Liver (tissue), 8 donors: ENCODE measurements at regions not wholly inside any gene's neighbourhood (a gene's known extent, or its start where the extent isn't known, plus 50 kb on each side); places are given as distances from the start of the nearest gene placed in this dataset.

Source experiments
- DNase-seq: peaks from one replicate; pipeline ENCODE4 v3.0.0-alpha.2; 2017; ENCODE audit warnings: low spot score
- H3K27ac ChIP-seq, 2 donors: one replicate each; pipeline ENCODE4 v1.7.0; 2013; ENCODE audit warnings: inconsistent platforms in 2 of 2, low read length in 2 of 2, control low read depth in 1 of 2, low read depth in 1 of 2, mild to moderate bottlenecking in 1 of 2
- H3K27me3 ChIP-seq, 4 donors: one replicate each; pipeline versions ENCODE4 v1.6.1 to v1.7.0; 2013; ENCODE audit warnings: low read length in 3 of 4, inconsistent platforms in 1 of 4, mild to moderate bottlenecking in 1 of 4, moderate library complexity in 1 of 4; ENCODE audit not compliant: control insufficient read depth in 4 of 4, insufficient read depth in 4 of 4
- H3K36me3 ChIP-seq, 4 donors: one replicate each; pipeline versions ENCODE4 v1.6.1 to v1.7.0; 2013; ENCODE audit warnings: low read length in 3 of 4, mild to moderate bottlenecking in 3 of 4, low read depth in 1 of 4, moderate library complexity in 1 of 4; ENCODE audit not compliant: control insufficient read depth in 4 of 4, insufficient read depth in 3 of 4
- H3K4me1 ChIP-seq, 4 donors: one replicate each; pipeline versions ENCODE4 v1.6.1 to v1.7.0; 2013; ENCODE audit warnings: low read length in 3 of 4, mild to moderate bottlenecking in 3 of 4, moderate library complexity in 1 of 4; ENCODE audit not compliant: control insufficient read depth in 4 of 4, insufficient read depth in 4 of 4
- H3K4me3 ChIP-seq, 3 donors: one replicate each; pipeline versions ENCODE4 v1.6.1 to v1.7.0; 2013; ENCODE audit warnings: low read length in 3 of 3, control low read depth in 1 of 3, low read depth in 1 of 3, mild to moderate bottlenecking in 1 of 3
- H3K9ac ChIP-seq, 2 donors: one replicate each; pipeline ENCODE4 v1.7.0; 2013; ENCODE audit warnings: low read length in 2 of 2, mild to moderate bottlenecking in 2 of 2, moderate library complexity in 2 of 2, control low read depth in 1 of 2, low read depth in 1 of 2
- H3K9me3 ChIP-seq, 4 donors: one replicate each; pipeline versions ENCODE4 v1.6.1 to v1.7.0; 2013; ENCODE audit warnings: low read length in 3 of 4; ENCODE audit not compliant: control insufficient read depth in 4 of 4
- ATF3 ChIP-seq: IDR thresholded peaks from 2 replicates; pipeline ENCODE4 v1.6.1; 2016; ENCODE audit warnings: antibody characterized with exemption
- CTCF ChIP-seq: fragments of 150-350 bp; IDR thresholded peaks from 2 replicates; pipeline ENCODE4 v1.5.1; 2017; ENCODE audit warnings: improper control_type of control experiment, low read depth, low read length; ENCODE audit not compliant: missing input control
- EGR1 ChIP-seq, 2 donors: IDR thresholded peaks; 2 replicates each; pipeline ENCODE4 v1.6.1; 2016 to 2018; ENCODE audit warnings: antibody characterized with exemption in 2 of 2, low read depth in 2 of 2
- FOXA1 ChIP-seq: IDR thresholded peaks from 2 replicates; pipeline ENCODE4 v1.6.1; 2016; ENCODE audit warnings: antibody characterized with exemption
- FOXA2 ChIP-seq: IDR thresholded peaks from 2 replicates; pipeline ENCODE4 v1.6.1; 2016; ENCODE audit warnings: antibody characterized with exemption
- GABPA ChIP-seq, 2 donors: IDR thresholded peaks in 1 of 2; conservative IDR thresholded peaks in 1 of 2; 2 replicates each; pipeline ENCODE4 v1.6.1; 2016; ENCODE audit warnings: antibody characterized with exemption in 2 of 2, mild to moderate bottlenecking in 1 of 2, moderate library complexity in 1 of 2
- HNF4A ChIP-seq, 2 donors: conservative IDR thresholded peaks; 2 replicates each; pipeline ENCODE4 v1.6.1; 2016; ENCODE audit warnings: antibody characterized with exemption in 2 of 2, mild to moderate bottlenecking in 2 of 2
- HNF4G ChIP-seq: IDR thresholded peaks from 2 replicates; pipeline ENCODE4 v1.6.1; 2016; ENCODE audit warnings: antibody characterized with exemption
- NR2F2 ChIP-seq: IDR thresholded peaks from 2 replicates; pipeline ENCODE4 v1.6.1; 2016; ENCODE audit warnings: antibody characterized with exemption
- RAD21 ChIP-seq, 2 donors: IDR thresholded peaks; 2 replicates each; pipeline ENCODE4 v1.6.1; 2016; ENCODE audit warnings: antibody characterized with exemption in 2 of 2, mild to moderate bottlenecking in 2 of 2
- REST ChIP-seq: IDR thresholded peaks from 2 replicates; pipeline ENCODE4 v1.6.1; 2016; ENCODE audit warnings: antibody characterized with exemption, mild to moderate bottlenecking
- RXRA ChIP-seq, 2 donors: IDR thresholded peaks; 2 replicates each; pipeline ENCODE4 v1.6.1; 2017 to 2018; ENCODE audit warnings: antibody characterized with exemption in 2 of 2, mild to moderate bottlenecking in 1 of 2
- SP1 ChIP-seq: IDR thresholded peaks from 2 replicates; pipeline ENCODE4 v1.6.1; 2018; ENCODE audit warnings: antibody characterized with exemption, mild to moderate bottlenecking
- TAF1 ChIP-seq: conservative IDR thresholded peaks from 2 replicates; pipeline ENCODE4 v1.6.1; 2016; ENCODE audit warnings: antibody characterized with exemption, mild to moderate bottlenecking
- YY1 ChIP-seq: IDR thresholded peaks from 2 replicates; pipeline ENCODE4 v1.6.1; 2016; ENCODE audit warnings: antibody characterized with exemption, mild to moderate bottlenecking
- ZBTB33 ChIP-seq: IDR thresholded peaks from 2 replicates; pipeline ENCODE4 v1.6.1; 2016; ENCODE audit warnings: antibody characterized with exemption
- WGBS: extraction: QIAGEN DNeasy Blood & Tissue Kit; methylation state at CpG from one replicate; pipeline ENCODE4 v1.1.7; 2013; 5-methylcytosine and 5-hydroxymethylcytosine counted together
- donor health status: healthy.
- donor health status: healthy.
- donor health status: healthy.
- donor health status: healthy.
- donor health status: healthy.

- no peaks in the 10 kb centered on the region for H3K36me3 ChIP-seq
- DNase-seq: no peak
- H3K9me3 ChIP-seq: no peaks in the 10 kb centered on the region
- WGBS: 71% methylated on average over 8 of the region's 8 CpGs
- TF ChIP-seq FOXA2: no peak
- no peak for TF ChIP-seq TAF1
- TF ChIP-seq FOXA1: no peak
- TF ChIP-seq GABPA (IDR thresholded peaks at IDR 0.05 in 1 of 2, conservative IDR thresholded peaks at IDR 0.05 in 1 of 2): no peak
- no peak for TF ChIP-seq ZBTB33
- no peak for TF ChIP-seq RXRA (IDR thresholded peaks at IDR 0.05)
- TF ChIP-seq CTCF: no peak
- TF ChIP-seq ATF3: no peak
- no peak for TF ChIP-seq RAD21 (IDR thresholded peaks at IDR 0.05)
- TF ChIP-seq YY1: no peak
- no peak for TF ChIP-seq REST
- no peak for TF ChIP-seq HNF4G
- no peak for TF ChIP-seq HNF4A (conservative IDR thresholded peaks at IDR 0.05)
- TF ChIP-seq NR2F2: no peak
- no peak for TF ChIP-seq SP1
- TF ChIP-seq EGR1 (IDR thresholded peaks at IDR 0.05; ENCODE audit: low read depth in 2 of 2): no peak
- no peaks in the 10 kb centered on the region for H3K4me1 ChIP-seq
- no peak overlapping the region for H3K4me3 ChIP-seq
- no peak overlapping the region for H3K9ac ChIP-seq
- H3K27me3 ChIP-seq: no peaks in the 10 kb centered on the region
- H3K27ac ChIP-seq: no peak overlapping the region
Measured at GRCh38 chr2:144894612-144895599, 375.0 kb upstream of the ZEB2 start.
